ENCODE measurements at regions not wholly inside any gene's neighbourhood (a gene's known extent, or its start where the extent isn't known, plus 50 kb on each side); places are given as distances from the start of the nearest gene placed in this dataset.

GRCh38 chr4:126445596-126445995 lies 1130.8 kb downstream of the FAT4 start:
- TF ChIP-seq CTCF (IDR thresholded peaks at IDR 0.05) (no peak), POLR2A (IDR thresholded peaks at IDR 0.05) (no peak)
